Naive thymus-derived CD4-positive, alpha-beta T cell (primary cell): ENCODE measurements at regions not wholly inside any gene's neighbourhood (a gene's known extent, or its start where the extent isn't known, plus 50 kb on each side); places are given as distances from the start of the nearest gene placed in this dataset.

Source experiments
- ATAC-seq: fragments of 150-1000 bp; cut with Tn5 transposase; 2 replicates; pipeline ENCODE4 v1.10.0; 2021; ENCODE audit warnings: mild to moderate bottlenecking, moderate library complexity
- CTCF ChIA-PET: fragments of 350-600 bp; sonication (Branson Sonifier 250); formaldehyde crosslinking; loops from one replicate; lab custom pipeline; 2021; ENCODE audit warnings: antibody characterized with exemption; lab: Charles Lee
- POLR2A ChIA-PET: fragments of 350-600 bp; sonication (Branson Sonifier 250); formaldehyde crosslinking; loops from one replicate; lab custom pipeline; 2021; ENCODE audit warnings: antibody characterized with exemption, inconsistent platforms; lab: Charles Lee
- DNase-seq, 9 donors: peaks; one replicate each; pipeline versions ENCODE4 v3.0.0 to v3.0.0-alpha.2; 2020 to 2022; ENCODE audit warnings: mixed read lengths in 1 of 9
- H3K27ac ChIP-seq: one replicate; pipeline ENCODE4 v1.7.0; 2013; ENCODE audit warnings: mild to moderate bottlenecking, low read depth, low read length, moderate library complexity
- H3K27me3 ChIP-seq, 2 donors: one replicate each; pipeline ENCODE4 v1.7.0; 2013; ENCODE audit warnings: low read length in 2 of 2, mild to moderate bottlenecking in 2 of 2, moderate library complexity in 2 of 2; ENCODE audit not compliant: control insufficient read depth in 2 of 2, insufficient read depth in 2 of 2
- H3K36me3 ChIP-seq, 3 experiments: 1 replicate in 2 of 3; 2 replicates in 1 of 3; pipeline ENCODE4 v1.7.0; 2013; ENCODE audit warnings: low read length in 3 of 3, mild to moderate bottlenecking in 3 of 3, moderate library complexity in 1 of 3; ENCODE audit not compliant: insufficient read depth in 3 of 3, control insufficient read depth in 2 of 3
- H3K4me1 ChIP-seq, 2 donors: one replicate each; pipeline ENCODE4 v1.7.0; 2013; ENCODE audit warnings: low read length in 2 of 2, mild to moderate bottlenecking in 2 of 2, moderate library complexity in 1 of 2; ENCODE audit not compliant: control insufficient read depth in 2 of 2, insufficient read depth in 2 of 2
- H3K4me3 ChIP-seq: 2 replicates; pipeline ENCODE4 v1.7.0; 2013; ENCODE audit warnings: mild to moderate bottlenecking, low read length
- H3K9me3 ChIP-seq, 3 experiments: 1 replicate in 2 of 3; 2 replicates in 1 of 3; pipeline ENCODE4 v1.7.0; 2013; ENCODE audit warnings: low read length in 3 of 3; ENCODE audit not compliant: control insufficient read depth in 2 of 3
- H3K27ac Mint-ChIP-seq, 9 donors: one replicate each; pipeline ENCODE4 v1.8.0; 2020 to 2022; ENCODE audit warnings: mixed read lengths in 9 of 9, mild to moderate bottlenecking in 8 of 9, moderate library complexity in 5 of 9, inconsistent platforms in 2 of 9
- H3K27me3 Mint-ChIP-seq, 5 donors: one replicate each; pipeline ENCODE4 v1.8.0; 2021 to 2022; ENCODE audit warnings: mixed read lengths in 5 of 5, mild to moderate bottlenecking in 1 of 5
- H3K36me3 Mint-ChIP-seq, 5 donors: one replicate each; pipeline ENCODE4 v1.8.0; 2020 to 2022; ENCODE audit warnings: mixed read lengths in 5 of 5, mild to moderate bottlenecking in 3 of 5, inconsistent platforms in 1 of 5
- H3K4me1 Mint-ChIP-seq, 7 donors: one replicate each; pipeline ENCODE4 v1.8.0; 2020 to 2022; ENCODE audit warnings: mixed read lengths in 7 of 7, mild to moderate bottlenecking in 3 of 7, inconsistent platforms in 1 of 7
- H3K4me3 Mint-ChIP-seq, 10 donors: one replicate each; pipeline ENCODE4 v1.8.0; 2020 to 2022; ENCODE audit warnings: mild to moderate bottlenecking in 10 of 10, mixed read lengths in 10 of 10, moderate library complexity in 6 of 10, inconsistent platforms in 2 of 10
- H3K9me3 Mint-ChIP-seq, 11 donors: one replicate each; pipeline ENCODE4 v1.8.0; 2020 to 2022; ENCODE audit warnings: mixed read lengths in 11 of 11, mild to moderate bottlenecking in 4 of 11, inconsistent platforms in 1 of 11, moderate library complexity in 1 of 11
- intact Hi-C, 2 donors: fragments of 100-400 bp; cut with micrococcal nuclease; formaldehyde crosslinking; loops; one replicate each; pipeline ENCODE4 v1.15.1; 2023

DNA sequence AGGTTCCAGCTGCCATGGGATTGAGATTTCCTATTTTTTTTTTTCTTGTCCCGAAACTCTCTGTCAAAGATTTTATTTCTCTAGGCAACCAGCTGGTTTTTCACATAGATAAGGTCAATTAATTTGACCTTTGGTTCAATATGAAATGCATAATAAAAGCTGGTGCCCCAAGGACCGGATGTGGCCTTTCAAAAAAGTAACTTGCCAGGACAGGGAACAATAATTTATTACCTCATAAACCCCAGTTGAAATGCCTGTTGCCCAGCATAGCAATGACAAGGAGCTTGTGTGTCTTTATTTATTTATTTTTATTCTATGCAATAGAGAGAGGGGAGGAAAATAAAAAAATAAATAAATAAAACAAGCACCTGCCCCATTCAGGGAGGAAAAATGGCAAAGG, 472.7 kb downstream of the KCNJ2 start:
- Histone ChIP-seq H3K9me3 (no peaks in the 10 kb centered on the region), H3K4me3 (no peak overlapping the region), H3K4me1 (no peaks in the 10 kb centered on the region), H3K27ac (no peak overlapping the region), H3K36me3 (no peaks in the 10 kb centered on the region), H3K27me3 (no peaks in the 10 kb centered on the region)
- H3K4me1 Mint-ChIP-seq = no peaks in the 10 kb centered on the region
- H3K36me3 Mint-ChIP-seq = no peaks in the 10 kb centered on the region
- intact Hi-C loops = no loop called here
- DNase-seq (no peak), ATAC-seq (no peak)
- peaks cover 0 to 6% (median 2%) of the 10 kb centered on the region in 11 donors for H3K9me3 Mint-ChIP-seq
- H3K27me3 Mint-ChIP-seq = no peaks in the 10 kb centered on the region
- no peak overlapping the region for H3K27ac Mint-ChIP-seq
- CTCF ChIA-PET = no interaction called here
- POLR2A ChIA-PET = no interaction called here
- no peak overlapping the region for H3K4me3 Mint-ChIP-seq

DNA sequence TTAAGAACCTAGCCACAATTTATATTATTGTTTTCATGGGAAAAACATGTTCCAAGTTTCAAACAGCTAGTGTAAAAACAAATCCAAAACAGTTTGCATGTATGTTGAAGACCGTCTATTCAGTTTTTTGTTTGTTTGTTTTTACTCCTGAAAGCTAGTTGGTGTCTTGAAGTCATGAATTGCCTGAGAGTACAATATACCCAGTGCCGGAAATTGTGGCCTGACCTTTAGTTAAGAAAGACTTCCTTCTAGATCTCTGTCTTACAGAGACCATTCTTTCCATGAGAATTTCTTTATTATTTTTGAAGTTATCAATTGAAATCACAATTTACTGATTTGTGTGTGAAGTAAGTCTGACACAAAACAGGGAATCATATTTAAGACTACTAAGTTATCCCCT, 474.8 kb downstream of the KCNJ2 start:
- H3K9me3 Mint-ChIP-seq = peaks cover 0 to 11% (median 2%) of the 10 kb centered on the region in 11 donors
- H3K4me3 Mint-ChIP-seq = no peak overlapping the region
- ChIA-PET POLR2A (no interaction called here), CTCF (no interaction called here)
- no peak for DNase-seq
- H3K27me3 ChIP-seq = no peaks in the 10 kb centered on the region
- no peak overlapping the region for H3K27ac Mint-ChIP-seq
- H3K36me3 ChIP-seq = no peaks in the 10 kb centered on the region
- intact Hi-C loops = no loop called here
- no peak overlapping the region for H3K4me3 ChIP-seq
- no peaks in the 10 kb centered on the region for H3K27me3 Mint-ChIP-seq
- no peak overlapping the region for H3K27ac ChIP-seq
- no peak for ATAC-seq
- H3K4me1 ChIP-seq = no peaks in the 10 kb centered on the region
- H3K9me3 ChIP-seq = no peaks in the 10 kb centered on the region
- no peaks in the 10 kb centered on the region for H3K36me3 Mint-ChIP-seq
- H3K4me1 Mint-ChIP-seq = no peaks in the 10 kb centered on the region

DNA sequence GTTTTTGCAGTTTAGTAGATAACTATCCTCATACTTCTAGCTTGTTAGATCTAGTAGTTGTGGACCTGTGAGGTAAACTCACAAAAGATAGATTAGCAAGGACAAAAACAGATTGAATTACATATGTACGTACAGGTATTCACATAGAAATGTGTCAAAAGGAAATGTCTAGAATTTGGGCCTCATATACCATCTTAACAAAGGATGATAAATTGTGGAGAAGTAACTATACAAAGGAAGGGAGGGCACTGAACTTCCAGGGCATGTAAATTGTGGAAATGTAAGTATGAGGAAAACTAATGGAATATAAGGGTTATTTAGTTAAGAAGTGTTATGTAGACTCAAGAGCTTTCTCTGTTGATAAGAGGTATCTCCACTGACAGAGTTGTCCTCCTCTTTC, 477.3 kb downstream of the KCNJ2 start:
- Mint-ChIP-seq H3K27ac (no peak overlapping the region), H3K27me3 (peaks cover 0 to 3% (median 0%) of the 10 kb centered on the region in 5 donors), H3K4me3 (no peak overlapping the region), H3K36me3 (no peaks in the 10 kb centered on the region), H3K4me1 (no peaks in the 10 kb centered on the region), H3K9me3 (peaks cover 0 to 11% (median 2%) of the 10 kb centered on the region in 11 donors)
- H3K36me3 ChIP-seq = no peaks in the 10 kb centered on the region
- ChIA-PET CTCF (no interaction called here), POLR2A (no interaction called here)
- ATAC-seq = no peak
- no peaks in the 10 kb centered on the region for H3K4me1 ChIP-seq
- H3K4me3 ChIP-seq = no peak overlapping the region
- DNase-seq = no peak
- H3K9me3 ChIP-seq = no peaks in the 10 kb centered on the region
- H3K27me3 ChIP-seq = no peaks in the 10 kb centered on the region
- intact Hi-C loops = no loop called here
- no peak overlapping the region for H3K27ac ChIP-seq

DNA sequence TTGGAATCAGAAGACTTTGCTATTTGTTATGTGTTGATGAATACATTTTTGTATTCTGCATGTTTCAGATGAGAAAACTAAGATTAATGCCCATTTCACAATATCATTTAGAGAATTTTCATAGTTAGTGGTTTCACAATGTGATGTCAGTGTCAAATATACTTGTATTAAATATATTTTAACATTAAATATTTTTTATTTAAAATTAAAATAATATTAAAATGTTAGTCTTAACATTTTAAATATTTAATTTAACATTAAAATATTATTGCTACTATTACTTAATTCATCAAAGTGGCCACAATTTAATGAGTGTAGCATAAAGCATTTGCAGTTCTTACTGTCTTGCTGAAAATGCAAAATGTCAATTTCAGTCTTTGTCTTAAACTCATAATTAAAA, 478.8 kb downstream of the KCNJ2 start:
- H3K9me3 ChIP-seq = no peaks in the 10 kb centered on the region
- no peaks in the 10 kb centered on the region for H3K27me3 ChIP-seq
- CTCF ChIA-PET = no interaction called here
- H3K9me3 Mint-ChIP-seq = peaks cover 0 to 11% (median 2%) of the 10 kb centered on the region in 11 donors
- H3K4me1 Mint-ChIP-seq = no peaks in the 10 kb centered on the region
- no peak overlapping the region for H3K4me3 ChIP-seq
- H3K27me3 Mint-ChIP-seq = peaks cover 0 to 3% (median 0%) of the 10 kb centered on the region in 5 donors
- POLR2A ChIA-PET = no interaction called here
- intact Hi-C loops = no loop called here
- DNase-seq (no peak), ATAC-seq (no peak)
- H3K36me3 Mint-ChIP-seq = no peaks in the 10 kb centered on the region
- no peak overlapping the region for H3K4me3 Mint-ChIP-seq
- no peak overlapping the region for H3K27ac ChIP-seq
- H3K27ac Mint-ChIP-seq = no peak overlapping the region
- H3K4me1 ChIP-seq = no peaks in the 10 kb centered on the region
- no peaks in the 10 kb centered on the region for H3K36me3 ChIP-seq

DNA sequence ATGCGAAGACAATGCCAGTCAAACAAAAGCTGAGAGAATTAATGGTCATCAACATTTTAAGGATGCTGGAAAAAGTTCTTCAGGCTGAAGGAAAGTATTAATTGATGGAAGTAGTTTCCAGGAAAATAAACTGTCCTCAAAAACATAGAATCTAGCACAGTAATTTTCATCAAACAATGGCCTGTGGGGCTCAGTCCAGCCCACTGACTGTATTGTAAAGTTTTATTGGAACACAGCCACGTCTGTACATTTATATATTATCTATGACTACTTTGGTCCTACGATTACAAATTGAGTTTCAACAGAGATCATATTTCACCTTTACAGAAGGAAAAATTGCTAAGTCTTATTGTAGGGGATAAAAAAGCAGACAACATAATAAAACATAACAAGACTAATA, 484.5 kb downstream of the KCNJ2 start:
- H3K4me3 ChIP-seq = no peak overlapping the region
- H3K9me3 ChIP-seq = no peaks in the 10 kb centered on the region
- Mint-ChIP-seq H3K27me3 (peaks cover 0 to 3% (median 0%) of the 10 kb centered on the region in 5 donors), H3K27ac (no peak overlapping the region), H3K9me3 (peaks cover 0 to 1% (median 0%) of the 10 kb centered on the region in 11 donors), H3K4me1 (no peaks in the 10 kb centered on the region), H3K4me3 (no peak overlapping the region), H3K36me3 (no peaks in the 10 kb centered on the region)
- no peaks in the 10 kb centered on the region for H3K4me1 ChIP-seq
- H3K36me3 ChIP-seq = no peaks in the 10 kb centered on the region
- intact Hi-C loops = no loop called here
- ChIA-PET CTCF (no interaction called here), POLR2A (no interaction called here)
- ATAC-seq = no peak
- no peak overlapping the region for H3K27ac ChIP-seq
- no peaks in the 10 kb centered on the region for H3K27me3 ChIP-seq
- DNase-seq = no peak

DNA sequence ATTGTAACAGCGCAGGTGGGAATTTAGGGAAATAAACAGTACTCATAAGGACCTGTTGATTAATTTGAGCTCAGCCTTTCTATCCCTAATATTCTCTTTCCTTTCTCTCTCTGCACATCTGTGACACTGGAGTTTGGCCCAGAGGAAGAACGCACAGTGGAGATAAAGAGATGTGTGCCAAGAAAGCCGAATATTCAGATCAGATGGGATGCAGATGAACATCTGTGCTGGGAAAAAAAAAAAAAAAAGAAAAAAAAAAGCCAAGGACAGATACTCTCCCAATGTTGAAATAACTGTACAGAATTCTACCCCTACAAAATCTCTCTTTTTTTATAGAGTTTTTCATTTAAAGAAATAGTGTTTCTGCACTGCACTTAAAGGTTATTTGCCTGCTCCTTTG, 485.4 kb downstream of the KCNJ2 start:
- Mint-ChIP-seq H3K27ac (no peak overlapping the region), H3K4me1 (no peaks in the 10 kb centered on the region), H3K36me3 (no peaks in the 10 kb centered on the region), H3K27me3 (peaks cover 0 to 3% (median 0%) of the 10 kb centered on the region in 5 donors), H3K4me3 (no peak overlapping the region), H3K9me3 (peaks cover 0 to 2% (median 0%) of the 10 kb centered on the region in 11 donors)
- Histone ChIP-seq H3K27me3 (no peaks in the 10 kb centered on the region), H3K36me3 (no peaks in the 10 kb centered on the region), H3K9me3 (no peaks in the 10 kb centered on the region), H3K27ac (no peak overlapping the region), H3K4me1 (no peaks in the 10 kb centered on the region), H3K4me3 (no peak overlapping the region)
- ChIA-PET CTCF (no interaction called here), POLR2A (no interaction called here)
- intact Hi-C loops = no loop called here
- ATAC-seq = no peak
- no peak for DNase-seq

DNA sequence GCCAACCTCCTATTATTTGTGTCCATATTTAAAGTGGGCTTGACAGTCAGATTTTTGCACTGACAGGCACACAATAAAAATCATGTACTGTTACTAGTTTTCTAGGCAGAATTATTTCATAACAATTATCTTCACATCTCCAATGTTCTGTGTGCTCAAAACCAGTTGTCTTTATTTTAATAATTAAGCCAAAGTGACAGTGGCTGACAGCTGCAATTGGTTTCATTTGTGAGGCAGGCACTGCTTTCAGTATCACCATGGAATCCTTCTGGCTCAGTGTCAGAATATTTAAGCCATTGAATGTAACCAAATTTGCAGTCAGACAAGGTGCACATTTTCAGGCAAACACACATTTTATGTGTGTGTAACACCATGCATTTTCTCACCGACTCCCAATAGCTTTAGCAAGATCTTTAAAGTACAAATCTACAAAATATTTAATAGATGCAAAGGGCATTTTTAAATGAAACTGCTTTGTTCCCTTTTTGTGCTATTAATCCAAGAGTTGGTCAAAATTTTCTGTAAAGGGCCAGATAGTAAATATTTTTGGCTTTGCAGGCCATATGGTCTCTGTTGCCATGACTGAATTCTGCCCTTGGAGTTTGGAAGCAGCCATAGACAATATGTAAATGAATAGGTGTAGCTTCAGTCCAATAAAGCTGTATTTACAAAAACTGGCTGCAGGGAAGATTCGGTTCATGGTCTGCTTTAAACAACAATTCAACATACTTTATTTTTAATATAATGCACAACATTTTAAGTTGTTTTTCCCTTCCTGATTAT, 486.0 kb downstream of the KCNJ2 start:
- Histone ChIP-seq H3K4me1 (no peaks in the 10 kb centered on the region), H3K27me3 (no peaks in the 10 kb centered on the region), H3K4me3 (no peak overlapping the region), H3K27ac (no peak overlapping the region), H3K9me3 (no peaks in the 10 kb centered on the region), H3K36me3 (no peaks in the 10 kb centered on the region)
- CTCF ChIA-PET = no interaction called here
- DNase-seq (no peak), ATAC-seq (no peak)
- intact Hi-C loops = no loop called here
- Mint-ChIP-seq H3K27me3 (peaks cover 0 to 3% (median 0%) of the 10 kb centered on the region in 5 donors), H3K36me3 (no peaks in the 10 kb centered on the region), H3K27ac (no peak overlapping the region), H3K9me3 (peaks cover 0 to 5% (median 0%) of the 10 kb centered on the region in 11 donors), H3K4me1 (no peaks in the 10 kb centered on the region), H3K4me3 (no peak overlapping the region)
- POLR2A ChIA-PET = no interaction called here
